ENCODE measurements at regions not wholly inside any gene's neighbourhood (a gene's known extent, or its start where the extent isn't known, plus 50 kb on each side); places are given as distances from the start of the nearest gene placed in this dataset.

DNA sequence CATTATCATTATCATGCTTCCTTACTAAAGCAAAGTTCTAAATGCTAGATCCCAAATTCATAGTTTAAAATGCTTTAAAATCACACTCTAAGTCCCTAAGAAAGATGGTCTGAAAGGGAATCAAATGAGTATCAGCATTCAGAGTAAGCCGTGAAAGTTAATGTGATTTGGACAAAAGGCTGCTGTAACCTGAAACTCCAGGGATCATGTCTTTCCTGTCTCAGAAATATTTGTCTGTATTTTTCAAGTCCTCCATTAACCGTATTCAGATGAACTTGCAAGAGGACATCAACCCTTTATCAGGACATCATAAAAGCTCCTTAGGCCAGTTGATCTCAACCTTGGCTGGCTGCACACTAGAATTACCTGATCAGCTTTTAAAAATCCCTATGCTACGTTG is 324.3 kb upstream of the PKDCC start:
- DNase-seq (ENCODE audit: low read depth in 2 of 2), result no peak

DNA sequence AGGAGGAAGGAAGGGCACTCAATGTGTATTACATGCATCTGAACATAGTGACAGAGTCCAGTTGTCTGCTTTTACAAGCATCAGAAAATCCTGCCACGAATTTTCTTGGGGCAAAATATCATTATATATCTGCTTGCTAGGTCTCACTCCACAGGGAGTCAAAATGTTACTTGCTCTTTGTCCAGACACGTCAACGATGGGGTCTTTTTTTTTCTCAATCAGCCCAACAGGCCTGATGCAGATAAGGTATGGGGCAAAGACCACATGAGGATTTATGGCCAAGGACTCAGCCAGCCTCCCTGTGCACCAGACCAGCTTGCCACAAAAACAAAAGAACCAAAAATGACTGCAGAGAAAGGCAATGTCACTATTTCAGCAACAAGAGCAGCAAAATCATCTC is 323.4 kb upstream of the PKDCC start:
- DNase-seq (ENCODE audit: low read depth in 2 of 2), result no peak

DNA sequence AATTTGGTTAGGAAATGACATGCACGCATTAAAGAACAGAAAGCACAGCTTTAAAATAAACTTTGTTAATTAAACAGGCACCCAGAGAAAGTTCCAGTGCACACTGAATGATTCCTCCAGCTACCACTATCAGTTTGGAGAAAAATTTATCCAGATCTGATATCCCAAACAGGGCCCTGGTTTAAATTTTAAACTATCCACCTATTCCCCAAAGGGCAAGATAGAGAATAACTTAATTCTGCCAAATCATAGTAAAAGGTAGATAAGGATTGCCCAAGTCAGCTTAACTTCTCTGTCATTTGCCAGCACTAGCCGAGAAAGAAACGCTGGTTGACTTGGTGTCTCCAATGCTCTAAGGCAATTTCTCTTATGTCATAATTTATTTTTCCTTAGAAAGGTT is 321.9 kb upstream of the PKDCC start:
- DNase-seq (ENCODE audit: low read depth in 2 of 2), result no peak

DNA sequence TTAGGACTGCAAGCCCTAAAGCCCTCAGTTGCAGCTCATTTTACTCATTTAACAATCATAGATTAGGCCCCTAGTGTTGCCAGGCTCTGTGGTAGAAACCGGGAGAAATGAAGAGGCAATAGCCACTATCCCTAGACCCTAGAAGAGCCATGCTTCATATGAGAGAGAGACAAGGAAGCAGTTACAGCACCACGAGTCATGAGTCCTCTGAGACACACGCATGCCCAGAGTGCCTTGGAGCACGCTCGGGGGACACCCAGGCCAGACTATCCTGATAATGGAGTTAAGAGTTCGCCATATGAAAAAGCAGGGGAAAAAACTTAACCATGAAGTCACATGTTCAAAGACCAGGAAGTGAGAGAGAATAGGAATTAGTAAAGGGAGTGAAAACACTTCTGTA is 321.5 kb upstream of the PKDCC start:
- DNase-seq (ENCODE audit: low read depth in 2 of 2), result no peak

DNA sequence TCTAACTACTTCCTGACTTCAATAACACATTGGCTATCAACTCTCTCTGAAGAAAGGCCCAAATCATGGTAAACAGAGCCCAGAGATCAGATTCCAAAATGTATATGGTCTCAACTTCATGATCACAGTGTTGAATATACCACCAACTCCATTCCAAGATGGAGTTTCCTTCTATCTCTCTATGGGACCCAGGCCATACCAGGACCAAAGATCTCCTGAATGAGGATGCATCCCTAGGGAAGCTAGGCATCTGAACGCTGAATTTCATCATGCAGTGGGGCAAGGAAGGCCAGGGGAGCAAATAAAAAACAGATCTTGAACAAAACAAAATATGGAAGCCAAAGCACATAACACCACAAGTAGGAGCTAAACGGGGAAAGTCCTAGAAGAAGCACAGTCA is 320.7 kb upstream of the PKDCC start:
- DNase-seq (ENCODE audit: low read depth in 2 of 2), result no peak

DNA sequence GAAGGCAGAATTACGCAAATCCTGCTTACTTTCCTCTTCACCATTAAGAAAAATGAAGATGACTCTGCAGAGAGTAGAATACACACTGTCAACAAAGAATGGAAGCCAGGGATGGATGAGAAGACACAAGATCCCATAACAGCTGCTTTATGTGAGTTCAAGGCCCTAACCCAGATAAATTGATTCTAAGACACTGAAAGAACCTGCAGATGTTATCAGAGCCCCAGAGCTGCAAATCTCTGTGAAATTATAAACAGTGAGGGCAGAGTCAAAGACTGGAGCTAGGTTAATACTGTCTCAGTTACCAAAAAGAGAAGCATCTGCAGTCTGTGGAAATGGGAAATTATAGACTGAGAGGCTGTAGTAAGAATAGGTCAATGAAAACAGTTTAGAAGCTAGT is 320.1 kb upstream of the PKDCC start:
- no peak for DNase-seq (ENCODE audit: low read depth in 2 of 2)

DNA sequence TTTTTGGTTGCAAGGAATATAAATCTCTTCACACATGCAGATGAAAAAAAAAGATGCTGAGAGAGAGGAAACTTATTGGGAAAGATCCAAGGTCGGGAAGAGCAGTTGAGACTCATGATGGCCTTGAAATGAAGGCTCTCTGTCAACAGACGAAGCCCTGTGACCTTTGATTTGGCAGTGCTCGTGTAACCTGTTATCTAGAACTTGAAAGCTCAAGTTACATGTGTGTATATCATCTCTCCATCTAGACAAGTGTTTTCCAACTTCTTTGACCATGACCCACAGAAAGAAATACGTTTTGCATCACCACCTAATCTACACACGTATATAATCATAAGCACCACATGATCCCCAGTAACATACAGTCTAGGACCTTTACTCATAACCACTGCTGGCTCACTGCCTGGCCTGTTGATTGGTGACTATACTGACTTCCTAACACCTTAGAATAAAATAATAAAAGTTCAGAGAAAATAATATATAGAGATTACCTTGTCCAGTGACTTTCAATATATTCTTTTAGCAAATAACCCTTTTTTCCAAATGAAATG is 319.0 kb upstream of the PKDCC start:
- no peak for DNase-seq (ENCODE audit: low read depth in 2 of 2)

DNA sequence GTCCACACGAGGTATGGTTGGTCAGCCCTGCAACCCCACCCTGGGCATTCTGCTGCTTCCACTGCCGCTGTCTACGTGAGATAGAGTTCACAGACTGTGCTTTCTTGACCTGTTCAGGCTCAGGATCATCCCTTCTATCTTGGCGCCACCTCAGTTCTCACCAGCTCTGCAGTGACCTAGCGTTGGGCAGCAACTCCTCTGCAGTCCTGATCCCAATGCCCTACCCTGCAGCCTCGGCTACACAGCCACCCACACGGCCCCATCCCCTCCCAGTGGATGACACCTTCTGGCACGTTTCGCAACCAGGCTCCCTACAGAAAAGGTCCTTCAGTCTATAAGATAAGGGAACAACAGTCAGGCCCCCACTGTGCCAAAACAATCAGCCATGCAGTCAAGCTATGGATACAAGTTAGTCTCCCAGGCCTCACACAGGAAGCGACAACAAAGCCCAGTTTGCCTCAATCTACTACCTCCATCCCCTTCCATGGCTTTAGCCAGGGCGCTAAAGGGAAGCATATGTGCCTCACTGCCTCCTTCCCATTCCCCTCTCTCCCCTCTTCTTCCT is 317.9 kb upstream of the PKDCC start:
- DNase-seq (ENCODE audit: low read depth in 2 of 2), result no peak

DNA sequence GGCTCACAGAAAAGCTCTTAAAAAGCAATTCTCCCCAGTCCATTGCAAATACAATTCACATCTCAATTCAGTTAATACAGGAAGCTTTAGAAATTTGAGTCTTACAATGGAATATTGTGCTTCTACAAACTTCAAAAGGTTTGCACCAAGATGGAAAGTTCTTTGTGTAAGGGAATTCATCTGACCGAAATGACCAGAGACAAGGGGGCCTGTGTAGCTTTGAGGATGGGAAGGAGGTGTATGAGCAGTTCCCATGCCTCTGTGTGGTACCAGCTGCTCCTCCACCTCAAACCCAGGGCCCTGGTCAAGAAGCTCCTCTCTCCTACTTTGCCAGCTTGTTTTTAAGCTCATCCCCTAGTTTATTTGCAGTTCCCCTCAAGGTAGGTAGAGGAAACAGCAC is 312.8 kb upstream of the PKDCC start:
- no peak for DNase-seq (ENCODE audit: low read depth in 2 of 2)

DNA sequence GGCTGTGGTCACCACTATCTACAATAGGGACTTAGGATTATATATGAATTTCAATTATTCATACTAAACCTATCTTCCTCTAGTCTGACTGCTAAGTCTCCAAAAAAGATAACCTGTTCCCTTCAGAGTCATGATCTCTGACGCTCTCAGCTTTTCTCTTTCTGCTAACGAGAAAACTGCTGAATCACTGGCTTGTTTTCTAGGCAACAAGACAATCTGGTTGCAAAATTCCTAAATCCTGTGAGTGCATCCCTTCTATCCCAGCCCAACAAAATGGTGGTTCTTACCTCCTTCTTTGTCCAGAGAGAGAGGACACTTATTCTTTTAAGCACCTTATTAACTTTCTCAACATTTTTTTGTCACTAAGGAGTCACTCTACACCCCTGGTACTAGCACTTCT is 312.3 kb upstream of the PKDCC start:
- DNase-seq (ENCODE audit: low read depth in 2 of 2), result no peak

DNA sequence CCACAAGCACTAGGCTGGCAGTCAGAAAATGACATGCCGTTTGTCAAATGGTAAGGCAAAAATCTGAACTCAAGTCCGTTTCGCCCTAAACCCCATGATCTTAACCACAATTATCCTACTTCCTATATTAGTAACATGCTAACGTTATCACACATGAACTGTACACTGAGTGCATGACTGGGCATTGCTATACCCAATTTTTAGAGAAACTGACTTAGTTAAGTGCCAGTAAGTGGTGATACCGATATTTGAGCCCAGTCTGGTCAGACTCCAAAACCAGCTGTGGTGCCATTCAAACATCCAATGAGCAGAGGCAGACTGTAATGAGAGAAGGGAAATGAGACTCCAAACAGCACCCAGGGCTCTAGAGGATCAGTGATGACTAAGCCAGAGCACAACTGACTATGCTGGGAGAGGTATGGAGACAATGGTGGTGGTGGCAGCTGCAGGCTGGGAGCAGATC is 311.7 kb upstream of the PKDCC start:
- no peak for DNase-seq (ENCODE audit: low read depth in 2 of 2)

DNA sequence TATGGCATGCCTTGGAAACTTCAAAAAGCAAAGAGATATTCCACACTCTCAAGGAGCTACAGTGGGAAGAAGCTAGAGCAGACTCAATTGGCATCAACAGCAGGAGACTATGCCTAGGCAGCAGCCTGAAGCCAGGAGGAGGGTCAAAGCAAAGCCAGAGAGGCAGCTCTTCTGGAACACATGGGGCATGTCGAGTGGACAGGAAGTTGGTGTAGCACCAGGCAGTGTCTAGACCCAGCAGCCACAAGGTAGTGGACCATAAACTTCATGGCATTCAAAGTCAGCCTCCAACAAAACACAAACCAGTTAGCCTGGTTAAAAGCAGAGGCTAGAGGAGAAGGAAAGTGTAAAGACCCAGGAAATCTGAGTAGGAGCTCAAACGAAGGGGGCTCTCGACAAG is 311.2 kb upstream of the PKDCC start:
- DNase-seq (ENCODE audit: low read depth in 2 of 2), result no peak

DNA sequence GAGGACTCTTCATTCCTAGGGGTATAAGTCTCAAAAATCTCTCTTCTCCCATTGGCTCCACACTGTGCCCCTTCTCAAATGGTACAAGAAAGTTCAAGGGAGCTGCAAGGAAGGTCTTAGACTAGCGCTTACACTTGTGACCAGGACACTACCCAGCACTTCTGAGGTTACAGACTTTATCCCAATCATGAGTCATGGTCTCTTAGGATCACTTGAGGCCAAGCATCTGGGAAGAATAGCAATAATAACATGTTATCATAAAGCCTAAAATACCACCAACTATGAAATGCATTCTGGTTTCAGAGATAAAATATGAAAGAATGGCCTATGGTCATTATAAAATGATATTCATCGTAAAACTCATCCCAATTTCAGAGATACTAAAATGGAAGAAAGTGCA is 309.9 kb upstream of the PKDCC start:
- no peak for DNase-seq (ENCODE audit: low read depth in 2 of 2)

DNA sequence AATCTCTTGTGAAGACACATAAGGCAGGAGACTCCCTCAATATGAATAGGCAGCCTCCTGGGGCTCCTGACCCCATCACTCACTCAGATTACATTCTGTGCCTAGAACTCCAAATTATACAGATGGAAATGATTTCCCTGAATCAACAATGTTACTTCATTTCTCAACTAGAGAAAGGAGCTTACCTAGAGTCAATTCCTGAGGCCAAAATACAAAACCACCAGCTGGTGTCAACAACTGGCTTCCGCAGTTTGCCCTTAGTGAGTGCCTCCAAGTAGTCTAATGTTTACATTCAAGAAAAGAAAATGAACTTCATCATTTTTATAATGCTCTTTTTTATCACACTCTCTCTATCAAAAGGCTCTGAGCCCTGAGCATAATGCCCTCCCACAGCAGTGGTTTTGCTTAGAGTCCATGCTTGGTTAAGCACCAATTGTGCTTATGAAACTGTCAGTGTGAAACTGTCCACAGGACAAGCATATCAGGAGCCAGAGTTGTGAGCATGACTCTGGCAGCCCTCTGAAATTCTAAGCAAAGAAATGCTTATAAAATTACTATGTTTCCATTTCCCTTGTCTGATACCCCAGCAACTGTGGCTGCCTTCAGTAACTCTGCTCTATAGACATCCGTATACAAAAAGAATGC is 305.7 kb upstream of the PKDCC start:
- no peak for DNase-seq (ENCODE audit: low read depth in 2 of 2)

DNA sequence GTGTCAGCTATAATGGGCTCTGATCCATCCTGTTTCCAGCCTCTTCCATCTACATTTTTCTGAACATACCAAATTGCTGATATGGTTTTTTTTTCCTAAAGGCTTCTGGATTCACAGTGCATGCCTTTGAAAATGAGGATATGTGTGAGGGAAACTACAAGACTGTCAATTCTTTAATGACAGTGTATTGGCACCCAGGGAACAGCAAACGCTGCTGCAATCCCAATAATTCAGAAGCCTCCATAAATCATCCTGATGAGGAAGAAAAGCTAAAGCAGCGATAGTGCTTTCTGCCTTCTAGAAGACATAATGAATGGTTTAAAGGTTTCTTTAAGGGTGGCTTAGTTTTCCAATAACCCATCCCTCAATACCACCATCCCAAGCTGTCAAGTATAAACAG is 304.5 kb upstream of the PKDCC start:
- no peak for DNase-seq (ENCODE audit: low read depth in 2 of 2)

DNA sequence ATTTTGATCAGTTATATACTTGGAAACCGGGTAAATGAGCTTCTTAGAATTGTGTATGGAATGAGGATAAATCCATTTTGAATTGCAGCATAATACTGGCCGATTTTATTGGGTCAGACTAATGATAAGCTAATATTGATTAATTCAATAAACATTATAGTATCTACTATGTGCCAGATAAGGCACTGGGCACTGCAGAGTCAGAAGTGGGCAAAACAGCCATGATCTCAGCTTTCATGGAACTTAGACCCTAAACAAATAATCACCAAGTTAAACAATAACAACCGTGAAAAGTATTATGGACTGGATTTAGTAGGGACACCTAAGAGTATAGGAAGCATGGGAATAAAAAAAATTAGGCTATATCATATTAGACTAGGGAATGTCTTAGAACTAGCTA is 297.0 kb upstream of the PKDCC start:
- DNase-seq (ENCODE audit: low read depth in 2 of 2), result no peak

DNA sequence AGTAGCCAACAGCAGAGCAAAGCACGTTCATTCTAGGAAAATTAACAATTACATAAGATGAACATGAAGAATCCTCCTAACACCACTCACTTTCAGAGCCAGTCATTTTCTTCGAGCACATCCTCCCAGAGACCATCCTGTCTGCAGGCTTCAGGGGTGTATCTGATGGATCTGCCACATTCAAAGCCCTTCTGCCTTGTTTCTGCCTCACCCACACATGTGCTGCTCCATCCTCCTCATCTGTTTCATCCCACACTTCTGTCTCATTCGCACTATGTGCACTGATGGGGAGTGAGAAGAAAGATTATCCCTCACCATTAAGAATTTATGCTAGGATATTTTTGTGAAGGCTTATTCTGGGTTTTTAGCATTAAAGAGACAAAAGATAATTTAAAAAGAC is 287.9 kb upstream of the PKDCC start:
- DNase-seq (ENCODE audit: low read depth in 2 of 2), result no peak

DNA sequence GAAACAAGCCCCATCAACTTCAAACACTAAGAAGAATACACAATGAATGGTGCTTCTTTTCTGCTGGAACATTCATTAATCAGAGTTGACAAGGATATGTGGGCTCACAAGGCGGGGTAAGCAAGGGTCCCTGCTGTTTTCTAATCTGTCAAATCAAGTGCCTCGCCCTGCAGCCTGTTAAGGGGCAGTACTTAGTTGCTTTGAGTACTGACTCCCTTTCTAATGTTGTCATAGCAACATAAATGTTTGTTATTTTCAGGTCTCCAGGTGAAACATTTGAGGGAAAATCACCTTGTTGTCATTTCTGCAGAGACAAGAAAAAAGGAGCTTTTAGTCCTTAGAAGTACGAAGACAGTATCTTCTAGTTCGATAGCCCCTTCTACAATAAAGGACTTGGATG is 284.7 kb upstream of the PKDCC start:
- no peak for DNase-seq (ENCODE audit: low read depth in 2 of 2)

DNA sequence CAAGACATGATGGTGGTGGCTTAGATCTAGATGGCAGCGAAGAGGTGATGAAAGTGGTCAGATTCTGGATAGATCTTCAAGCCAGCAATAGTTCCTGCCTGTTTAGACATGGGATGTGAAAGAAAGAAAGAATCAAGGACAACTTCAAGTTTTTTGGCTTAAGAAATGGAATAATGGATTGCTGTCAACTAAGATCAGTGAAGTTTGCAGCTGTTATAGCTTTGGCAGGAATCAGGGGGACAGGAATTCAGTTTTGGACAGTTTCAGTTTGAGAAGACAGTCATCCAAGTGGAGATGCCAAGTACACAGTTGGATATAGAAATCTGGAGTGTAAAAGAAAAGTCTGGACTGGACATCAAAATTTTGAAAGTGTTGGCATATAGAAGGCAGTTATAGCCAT is 283.7 kb upstream of the PKDCC start:
- DNase-seq (ENCODE audit: low read depth in 2 of 2), result no peak

DNA sequence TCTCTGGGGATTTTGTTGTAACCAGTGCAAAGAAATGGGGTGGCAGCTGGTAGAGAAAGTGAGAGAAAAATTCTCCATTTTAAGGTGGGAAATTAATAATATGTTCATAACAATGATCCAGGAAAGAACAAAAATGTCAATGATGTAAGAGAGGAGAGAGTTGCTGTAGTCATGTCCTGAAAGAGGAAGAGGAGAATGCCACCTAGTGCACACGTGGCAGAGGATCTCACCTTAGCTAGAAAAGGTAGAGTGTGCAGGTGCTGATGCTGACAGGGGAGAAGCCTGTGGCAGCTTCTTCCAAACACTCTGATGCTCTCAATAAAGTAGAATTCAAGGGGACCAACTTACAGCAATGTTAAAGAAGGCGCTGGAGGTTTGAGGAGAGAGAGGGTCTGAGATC is 282.9 kb upstream of the PKDCC start:
- DNase-seq (ENCODE audit: low read depth in 2 of 2), result no peak

DNA sequence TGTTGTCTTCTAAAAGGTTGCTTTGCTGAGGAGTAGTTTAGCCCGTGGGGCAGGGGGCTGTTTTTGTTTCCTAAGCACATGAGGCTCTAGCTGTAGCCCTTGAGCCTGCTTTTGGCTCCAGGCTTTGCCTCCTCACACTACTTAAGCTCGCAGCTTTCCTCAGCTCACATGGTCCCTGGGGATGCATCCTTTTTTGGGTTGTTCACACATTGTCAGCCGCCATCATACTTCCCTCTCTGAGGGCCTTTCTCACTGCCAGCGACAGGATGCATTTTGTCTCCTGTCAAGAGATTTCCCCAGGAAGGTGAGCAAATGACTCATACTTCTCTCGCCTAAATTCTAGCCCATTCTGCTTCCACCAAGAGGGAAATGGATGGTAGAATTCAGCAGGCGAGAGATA is 279.5 kb upstream of the PKDCC start:
- no peak for DNase-seq (ENCODE audit: low read depth in 2 of 2)

DNA sequence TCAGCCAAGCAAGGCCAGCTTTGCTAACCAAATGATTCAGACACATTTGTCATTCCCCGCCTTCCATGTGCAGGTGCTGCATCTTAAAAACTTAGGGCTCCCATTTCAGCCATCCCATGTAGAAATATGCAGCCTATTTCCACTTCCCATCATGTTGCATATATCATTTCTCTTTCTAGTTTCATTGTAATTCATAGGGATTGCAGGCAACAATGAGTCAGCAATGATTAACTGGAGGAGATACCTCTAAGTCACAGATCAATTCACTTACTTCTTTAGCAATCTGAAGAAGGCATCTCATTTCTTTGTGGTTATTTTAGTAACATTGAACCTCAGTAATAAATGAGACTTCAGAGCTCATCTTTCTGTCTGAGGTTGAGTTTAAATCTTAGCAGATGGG is 276.1 kb upstream of the PKDCC start:
- no peak for DNase-seq (ENCODE audit: low read depth in 2 of 2)

DNA sequence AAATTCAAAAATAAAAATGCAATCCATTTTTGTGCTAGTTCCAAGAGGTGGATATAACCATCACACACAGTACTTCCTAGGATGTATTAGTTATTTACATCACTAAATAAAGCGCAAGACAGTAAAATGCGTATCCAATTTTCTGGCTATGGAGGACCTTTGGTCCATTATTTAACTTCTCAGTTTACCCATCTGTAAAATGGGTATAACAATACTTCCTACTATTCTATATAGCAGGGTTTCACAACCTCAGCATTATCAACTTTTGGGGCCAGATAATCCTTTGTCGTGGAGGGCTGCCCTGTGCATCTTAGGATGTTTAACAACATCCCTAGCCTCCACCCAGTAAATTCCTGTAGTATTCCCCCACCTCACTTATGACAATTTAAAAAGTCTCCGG is 275.1 kb upstream of the PKDCC start:
- DNase-seq (ENCODE audit: low read depth in 2 of 2), result no peak

DNA sequence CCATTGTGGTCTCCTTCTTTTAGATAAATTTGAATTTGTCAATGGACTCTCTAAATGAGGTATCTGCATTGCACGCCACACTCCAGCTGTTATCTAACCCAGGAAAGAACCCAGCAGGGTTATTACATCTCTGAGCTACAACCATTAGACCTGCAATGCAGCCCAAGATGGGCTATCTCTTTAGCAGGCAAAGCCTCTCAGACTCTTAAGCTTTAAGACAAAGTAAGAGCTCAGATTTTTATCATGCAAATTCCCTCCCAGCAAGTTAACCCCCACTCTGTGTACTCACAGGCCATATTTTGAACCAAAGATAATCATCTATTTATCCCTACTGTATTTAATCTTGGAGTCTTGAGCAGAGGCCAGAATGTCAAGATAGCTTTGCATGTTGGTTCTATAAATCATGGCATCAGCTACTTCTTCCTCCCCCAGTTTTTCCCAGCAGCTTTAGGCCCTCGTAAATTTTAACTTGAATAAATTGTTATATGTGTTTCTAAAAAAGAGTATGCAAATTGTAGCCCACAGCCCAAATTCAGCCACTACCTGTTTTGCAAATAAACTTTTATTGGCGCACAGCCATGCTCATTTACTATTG is 273.7 kb upstream of the PKDCC start:
- DNase-seq (ENCODE audit: low read depth in 2 of 2), result no peak
